NCI-H2171 treated with DMSO at 0.1 percent for 48 hours (cell line): ENCODE measurements at regions not wholly inside any gene's neighbourhood (a gene's known extent, or its start where the extent isn't known, plus 50 kb on each side); places are given as distances from the start of the nearest gene placed in this dataset.
"Not testable (repeated sequence)": the region's sequence is repeated elsewhere in the genome, so short reads cannot be mapped to it uniquely, and the experiment has no call there.

Experiments
- DNase-seq: peaks from one replicate; lab custom pipeline; 2025; lab: John Stamatoyannopoulos, UW

GRCh38 chr1:221963742-221964141 is 221.9 kb upstream of the DUSP10 start:
- DNase-seq: no peak

DNA sequence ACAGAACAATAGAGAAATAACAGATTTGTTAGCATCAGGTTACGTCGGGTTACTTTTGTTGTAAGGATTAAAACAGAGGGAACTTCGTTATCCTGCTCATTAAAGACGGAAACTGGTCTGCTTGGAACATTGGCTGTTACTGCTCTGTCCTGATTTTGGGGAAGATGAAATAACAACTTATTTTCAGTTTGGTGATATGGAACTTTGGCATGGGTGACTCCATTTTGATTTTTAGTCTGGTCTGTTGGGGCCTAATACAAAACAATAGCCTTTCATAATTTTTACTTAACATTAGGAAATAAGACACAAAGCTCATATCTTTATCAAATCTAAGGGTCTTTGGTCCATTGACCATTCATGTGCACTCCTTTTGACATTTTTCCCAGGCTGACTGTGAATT is 220.5 kb upstream of the DUSP10 start:
- no peak for DNase-seq

GRCh38 chr1:221961532-221962292 is 219.8 kb upstream of the DUSP10 start:
- no peak for DNase-seq

DNA sequence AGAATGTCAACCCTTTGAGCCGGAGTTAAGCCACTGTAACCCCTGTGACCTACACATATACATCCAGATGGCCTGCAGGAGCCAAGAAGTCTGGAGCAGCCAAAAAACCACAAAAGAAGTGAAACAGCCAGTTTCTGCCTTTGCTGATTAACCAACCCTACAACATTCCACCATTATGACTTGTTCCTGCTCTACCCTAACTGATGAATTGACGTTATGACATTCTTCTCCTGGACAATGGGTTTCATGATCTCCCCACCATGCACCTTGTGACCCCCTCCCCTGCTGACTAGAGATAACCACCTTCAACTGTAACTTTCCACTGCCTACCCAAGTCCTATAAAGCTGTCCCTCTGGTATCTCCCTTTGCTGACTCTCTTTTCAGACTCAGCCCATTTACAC is 216.3 kb upstream of the DUSP10 start:
- DNase-seq: not testable (repeated sequence)

GRCh38 chr1:221957350-221957749 is 215.5 kb upstream of the DUSP10 start:
- not testable (repeated sequence) for DNase-seq

- DNase-seq: no peak
Observed at GRCh38 chr1:221949996-221950395, 208.1 kb upstream of the DUSP10 start.

DNA sequence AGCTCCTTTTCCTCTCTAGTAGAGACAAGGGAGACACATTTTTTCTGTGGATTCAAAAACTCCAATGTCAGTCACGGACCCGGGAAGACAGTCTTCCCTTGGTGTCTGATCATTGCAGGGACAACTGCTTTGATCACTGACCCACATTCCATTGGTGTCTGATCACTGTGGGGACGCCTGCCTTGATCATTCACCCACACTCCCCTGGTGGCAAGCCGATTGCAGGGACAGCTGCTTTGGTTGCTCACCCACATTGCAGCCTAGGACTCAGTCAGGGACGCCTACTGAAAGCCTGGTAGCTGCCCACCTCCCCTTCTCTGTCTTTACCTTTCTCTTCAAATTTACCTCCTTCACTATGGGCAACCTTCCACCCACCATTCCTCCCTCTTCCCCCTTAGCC is 206.6 kb upstream of the DUSP10 start:
- DNase-seq: no peak

GRCh38 chr1:221947731-221948130 is 205.8 kb upstream of the DUSP10 start:
- DNase-seq: no peak

- no peak for DNase-seq
Observed at GRCh38 chr1:221946768-221947167, 204.9 kb upstream of the DUSP10 start.

GRCh38 chr1:221945669-221946068 is 203.8 kb upstream of the DUSP10 start:
- DNase-seq: no peak

- no peak for DNase-seq
Observed at GRCh38 chr1:221944247-221944870, 202.5 kb upstream of the DUSP10 start.

GRCh38 chr1:221940631-221941030 is 198.7 kb upstream of the DUSP10 start:
- no peak for DNase-seq

- DNase-seq: peak; percentile 68
Observed at GRCh38 chr1:221939607-221940006, 197.7 kb upstream of the DUSP10 start.

DNA sequence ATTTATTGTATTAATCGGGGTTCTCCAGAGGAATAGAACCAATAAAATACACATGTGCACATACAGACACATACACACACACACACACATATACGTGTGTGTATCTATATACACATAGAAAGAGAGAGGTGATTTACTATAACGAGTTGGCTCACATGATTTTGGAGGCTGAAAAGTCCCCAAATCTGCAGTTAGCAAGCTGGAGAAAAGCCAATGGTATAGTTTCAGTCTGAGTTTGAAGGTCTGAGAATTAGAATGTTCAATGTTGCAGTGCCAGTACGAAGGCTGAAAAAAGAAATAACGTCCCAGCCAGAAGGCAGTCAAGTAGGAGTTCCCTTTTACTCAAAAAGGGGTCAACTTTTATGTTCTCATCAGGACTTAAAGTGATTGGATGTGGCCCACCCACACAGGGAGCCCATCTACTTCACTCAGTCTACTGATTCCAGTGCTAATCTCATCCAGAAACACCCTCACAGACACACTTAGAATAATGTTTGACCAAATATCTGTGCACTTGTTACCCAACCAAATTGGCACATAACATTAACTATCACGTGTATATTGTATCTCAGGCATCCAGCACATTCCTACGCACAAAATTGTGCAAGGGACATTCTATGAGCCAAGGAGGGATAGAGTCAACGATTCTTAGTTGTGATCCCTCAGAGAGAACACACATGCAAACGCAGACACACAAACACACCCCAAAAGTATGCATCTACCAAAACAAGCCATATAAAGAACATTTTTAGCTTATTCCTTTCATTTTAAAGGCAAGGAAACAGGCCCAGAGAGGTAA is 195.5 kb upstream of the DUSP10 start:
- DNase-seq: no peak

DNA sequence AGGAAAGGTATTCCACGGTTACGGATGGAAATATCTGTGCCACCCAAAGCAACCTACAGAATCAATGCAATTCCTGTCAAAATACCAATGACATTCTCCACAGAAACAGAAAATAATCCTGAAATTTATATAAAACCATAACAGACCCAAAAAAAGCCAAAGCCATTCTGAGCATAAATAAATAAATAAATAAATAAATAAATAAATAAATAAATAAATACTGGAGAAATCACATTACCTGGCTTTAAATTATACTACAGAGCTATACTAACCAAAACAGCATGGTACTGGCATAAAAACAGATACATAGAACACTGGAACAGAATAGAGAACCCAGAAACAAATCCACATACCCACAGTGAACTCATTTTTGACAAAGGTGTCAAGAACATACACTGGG is 191.9 kb upstream of the DUSP10 start:
- no peak for DNase-seq

- no peak for DNase-seq
Observed at GRCh38 chr1:221926441-221926840, 184.6 kb upstream of the DUSP10 start.

GRCh38 chr1:221925947-221926346 is 184.1 kb upstream of the DUSP10 start:
- DNase-seq: no peak

DNA sequence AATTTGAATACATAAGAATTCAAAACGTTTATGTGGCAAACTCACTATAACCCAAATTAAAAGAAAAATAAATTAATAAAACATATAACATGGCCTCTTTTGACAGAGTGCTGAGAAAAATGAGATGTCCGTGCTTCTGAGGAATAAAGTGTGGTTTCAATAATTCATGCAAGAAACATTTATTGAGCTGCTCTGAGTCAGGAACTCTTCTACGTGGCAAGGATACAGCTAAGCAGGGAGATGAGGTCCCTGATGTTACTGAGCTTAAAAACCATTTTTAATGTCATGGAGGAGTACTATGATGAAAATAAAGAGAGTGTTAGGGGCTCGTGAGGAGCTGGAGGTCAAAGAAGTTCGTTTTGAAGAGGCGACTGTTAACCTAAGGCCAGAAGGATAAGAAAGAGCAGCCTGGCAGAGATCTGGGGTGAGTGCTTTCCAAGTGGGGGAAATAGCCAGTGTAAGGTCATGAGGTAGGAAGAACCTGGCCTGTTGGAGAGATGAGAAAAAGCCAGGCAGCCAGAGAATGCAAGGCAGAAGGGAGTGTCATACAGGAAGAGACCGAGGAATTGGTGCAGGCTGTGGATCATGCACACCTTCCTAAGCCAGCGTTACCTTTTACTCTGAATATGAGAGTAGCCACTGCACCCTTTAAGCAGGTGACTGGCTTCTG is 182.2 kb upstream of the DUSP10 start:
- no peak for DNase-seq

- DNase-seq: no peak
Observed at GRCh38 chr1:221921936-221922335, 180.0 kb upstream of the DUSP10 start.

- no peak for DNase-seq
Observed at GRCh38 chr1:221919743-221920142, 177.9 kb upstream of the DUSP10 start.

DNA sequence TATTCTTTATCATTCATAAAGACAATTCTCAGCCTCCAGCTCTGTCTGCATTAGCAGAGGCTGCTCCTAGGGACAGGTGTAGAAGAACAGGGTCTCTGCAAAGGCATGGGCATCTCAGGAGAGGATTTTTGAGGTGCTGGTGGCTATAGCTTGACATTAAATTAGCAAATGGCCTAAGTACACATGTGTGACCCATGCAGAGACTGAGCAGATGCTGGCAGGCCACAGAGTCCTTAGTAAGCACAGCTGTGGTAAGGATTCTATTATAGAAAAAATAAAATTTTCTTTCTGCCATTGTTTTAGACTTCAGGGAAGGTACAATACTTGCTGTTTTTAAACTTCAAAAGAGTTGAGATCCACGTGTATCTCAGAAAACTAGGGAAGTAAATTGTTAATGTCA is 177.5 kb upstream of the DUSP10 start:
- DNase-seq: no peak

- peak; percentile 56 for DNase-seq
Observed at GRCh38 chr1:221916176-221916575, 174.3 kb upstream of the DUSP10 start.
